ENCODE measurements at regions not wholly inside any gene's neighbourhood (a gene's known extent, or its start where the extent isn't known, plus 50 kb on each side); places are given as distances from the start of the nearest gene placed in this dataset.
"Not testable (repeated sequence)": the region's sequence is repeated elsewhere in the genome, so short reads cannot be mapped to it uniquely, and the experiment has no call there.

DNA sequence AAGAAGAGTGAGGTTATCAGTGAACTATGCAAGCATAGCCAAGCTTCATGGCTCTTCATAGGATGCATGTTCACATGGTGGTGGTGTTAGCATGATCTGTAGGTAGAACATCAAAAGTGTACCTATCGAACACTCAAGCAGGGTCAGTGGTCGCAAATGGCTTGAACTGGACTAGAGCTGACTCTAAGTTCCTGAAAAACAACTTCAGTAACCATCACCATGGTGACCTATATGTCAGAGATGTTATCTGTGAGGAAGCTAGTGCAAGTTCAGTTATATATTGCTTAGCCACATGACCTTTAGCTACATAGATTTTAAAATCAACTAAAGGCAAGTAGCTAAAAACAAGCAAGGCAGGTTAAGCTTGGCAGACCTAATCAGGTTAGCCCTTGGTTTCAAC, 163.1 kb upstream of the AGR3 start:
- Histone ChIP-seq H3K4me1 (peaks cover 0 to 13% (median 0%) of the 10 kb centered on the region in 4 donors), H3K27ac (no peak overlapping the region), H3K36me3 (no peaks in the 10 kb centered on the region), H3K4me3 (no peak overlapping the region), H3K27me3 (no peaks in the 10 kb centered on the region), H3K9me3 (no peaks in the 10 kb centered on the region)
- no peak for TF ChIP-seq POLR2A (IDR thresholded peaks at IDR 0.05)
- no peak for TF ChIP-seq CTCF (IDR thresholded peaks at IDR 0.05)
- no peak for TF ChIP-seq EP300 (IDR thresholded peaks at IDR 0.05)
- no peak for TF ChIP-seq POLR2AphosphoS5 (IDR thresholded peaks at IDR 0.05)
- intact Hi-C loops (cut with DNase I), result no loop called here
- 94 to 98% methylated on average over 2 of the region's 2 CpGs for WGBS, 2 donors
- DNase-seq, result no peak

DNA sequence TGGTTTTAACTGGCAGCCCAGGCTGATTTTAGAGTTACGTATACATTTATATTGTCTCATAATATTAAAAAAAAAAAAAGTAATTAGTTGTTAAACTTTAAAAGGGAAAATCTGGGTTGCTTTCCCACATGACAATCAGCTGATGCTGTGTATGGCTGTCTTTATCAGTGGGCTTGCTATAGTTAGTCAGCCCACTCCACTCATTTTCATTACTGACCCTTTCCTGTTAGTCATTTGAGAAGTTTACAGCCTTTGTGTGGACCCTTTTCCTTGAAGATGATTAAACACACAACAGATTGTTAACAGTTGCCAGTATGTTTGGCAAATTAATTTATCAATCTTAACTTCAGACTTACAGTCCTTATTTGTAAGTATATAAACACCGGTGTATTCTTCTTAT, 164.5 kb upstream of the AGR3 start:
- Histone ChIP-seq H3K4me3 (no peak overlapping the region), H3K27ac (no peak overlapping the region), H3K27me3 (no peaks in the 10 kb centered on the region), H3K4me1 (peaks cover 0 to 11% (median 0%) of the 10 kb centered on the region in 4 donors), H3K9me3 (no peaks in the 10 kb centered on the region), H3K36me3 (no peaks in the 10 kb centered on the region)
- no peak for TF ChIP-seq POLR2AphosphoS5 (IDR thresholded peaks at IDR 0.05)
- no peak for TF ChIP-seq CTCF (IDR thresholded peaks at IDR 0.05)
- TF ChIP-seq POLR2A (IDR thresholded peaks at IDR 0.05), result no peak
- no peak for TF ChIP-seq EP300 (IDR thresholded peaks at IDR 0.05)
- intact Hi-C loops (cut with DNase I), result no loop called here
- DNase-seq, result no peak
- 90 to 92% methylated on average over 2 of the region's 2 CpGs for WGBS, 2 donors

DNA sequence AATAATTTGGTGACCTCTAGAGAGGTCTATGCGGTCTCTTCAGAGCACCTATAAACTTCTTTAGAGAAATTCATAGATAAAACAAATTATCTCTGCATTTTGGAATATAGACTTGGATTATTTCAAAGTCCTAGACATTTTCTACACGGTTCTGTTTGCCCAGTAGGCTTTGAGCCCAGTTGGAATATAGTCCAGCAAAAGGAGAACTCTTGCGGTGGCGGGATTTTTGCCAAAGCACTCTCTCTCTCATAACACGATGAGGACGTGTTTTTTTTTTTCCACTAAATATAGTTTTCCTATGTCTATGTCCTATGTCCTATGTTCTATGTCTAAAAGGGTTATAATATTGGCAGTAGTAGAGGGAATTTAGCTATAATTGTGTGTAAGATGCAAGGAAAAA, 164.9 kb upstream of the AGR3 start:
- Histone ChIP-seq H3K27ac (no peak overlapping the region), H3K4me3 (no peak overlapping the region), H3K36me3 (no peaks in the 10 kb centered on the region), H3K9me3 (no peaks in the 10 kb centered on the region), H3K4me1 (peaks cover 0 to 7% (median 0%) of the 10 kb centered on the region in 4 donors), H3K27me3 (no peaks in the 10 kb centered on the region)
- intact Hi-C loops (cut with DNase I), result no loop called here
- no peak for DNase-seq
- 82 to 89% methylated on average over 6 of the region's 6 CpGs for WGBS, 2 donors
- TF ChIP-seq EP300 (IDR thresholded peaks at IDR 0.05) (no peak), POLR2A (IDR thresholded peaks at IDR 0.05) (no peak), CTCF (IDR thresholded peaks at IDR 0.05) (no peak), POLR2AphosphoS5 (IDR thresholded peaks at IDR 0.05) (no peak)

DNA sequence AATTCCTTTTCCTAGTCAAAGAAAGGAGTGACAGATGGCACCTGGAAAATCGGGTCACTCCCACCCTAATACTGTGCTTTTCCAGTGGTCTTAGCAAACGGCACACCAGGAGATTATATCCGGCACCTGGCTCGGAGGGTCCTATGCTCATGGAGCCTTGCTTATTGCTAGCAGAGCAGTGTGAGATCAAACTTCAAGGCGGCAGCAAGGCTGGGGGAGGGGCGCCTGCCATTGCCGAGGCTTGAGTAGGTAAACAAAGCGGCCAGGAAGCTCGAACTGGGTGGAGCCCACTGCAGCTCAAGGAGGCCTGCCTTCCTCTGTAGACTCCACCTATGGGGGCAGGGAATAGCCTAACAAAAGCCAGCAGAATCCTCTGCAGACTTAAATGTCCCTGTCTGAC, 171.4 kb upstream of the AGR3 start:
- H3K9me3 ChIP-seq; intact Hi-C loops (cut with DNase I); DNase-seq; H3K27me3 ChIP-seq; H3K4me3 ChIP-seq; H3K4me1 ChIP-seq; H3K27ac ChIP-seq; H3K36me3 ChIP-seq: not testable (repeated sequence)
- 74 to 88% methylated on average over 9 of the region's 9 CpGs for WGBS, 2 donors

DNA sequence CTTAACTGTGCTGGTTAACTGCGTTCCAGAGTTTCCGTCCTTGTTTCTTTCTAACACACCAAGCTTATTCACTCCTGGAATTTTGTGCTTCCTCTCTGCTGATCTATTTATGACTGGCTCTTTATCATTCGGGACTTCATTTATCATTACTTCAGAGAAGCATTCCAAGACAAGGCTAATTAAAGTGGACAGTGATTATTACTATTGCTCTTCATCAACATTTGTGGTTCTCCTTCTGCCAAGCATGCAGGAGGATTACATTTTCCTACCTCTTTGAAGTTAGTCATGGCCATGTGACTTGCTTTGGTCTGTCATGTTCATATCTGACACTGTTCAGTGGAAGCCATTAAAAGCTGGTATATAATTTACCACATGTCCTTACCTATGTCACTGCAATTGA, 172.4 kb upstream of the AGR3 start:
- Histone ChIP-seq H3K4me3 (no peak overlapping the region), H3K36me3 (no peaks in the 10 kb centered on the region), H3K27me3 (no peaks in the 10 kb centered on the region), H3K27ac (no peak overlapping the region), H3K9me3 (no peaks in the 10 kb centered on the region), H3K4me1 (no peaks in the 10 kb centered on the region)
- WGBS, 2 donors, result 80 to 92% methylated on average over 3 of the region's 3 CpGs
- intact Hi-C loops (cut with DNase I), result no loop called here
- TF ChIP-seq POLR2AphosphoS5 (IDR thresholded peaks at IDR 0.05), result no peak
- TF ChIP-seq EP300 (IDR thresholded peaks at IDR 0.05), result no peak
- no peak for DNase-seq

DNA sequence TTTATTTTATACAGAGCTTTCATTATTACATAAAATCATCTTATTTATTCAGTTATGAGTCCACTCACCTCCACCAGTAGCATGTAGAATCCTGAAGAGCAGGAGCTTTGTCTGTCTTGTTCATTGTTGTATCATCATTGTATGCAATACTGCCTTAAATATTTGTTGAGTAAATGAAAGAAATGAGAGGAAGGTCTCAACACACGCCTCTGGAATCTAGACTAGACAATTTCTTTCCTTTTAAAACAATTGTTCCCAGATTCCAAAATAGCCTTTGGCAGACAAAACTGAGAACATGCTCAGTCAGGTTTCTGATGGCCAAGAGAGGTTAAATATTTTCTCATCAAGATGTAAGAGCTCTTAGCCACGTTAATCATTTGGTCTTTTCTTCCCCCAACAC, 173.1 kb upstream of the AGR3 start:
- no peak overlapping the region for H3K27ac ChIP-seq
- H3K36me3 ChIP-seq, result no peaks in the 10 kb centered on the region
- intact Hi-C loops (cut with DNase I), result no loop called here
- no peaks in the 10 kb centered on the region for H3K27me3 ChIP-seq
- H3K4me1 ChIP-seq, result no peaks in the 10 kb centered on the region
- H3K4me3 ChIP-seq, result no peak overlapping the region
- no peak for TF ChIP-seq CTCF (IDR thresholded peaks at IDR 0.05)
- no peak for TF ChIP-seq EP300 (IDR thresholded peaks at IDR 0.05)
- no peak for TF ChIP-seq POLR2AphosphoS5 (IDR thresholded peaks at IDR 0.05)
- TF ChIP-seq POLR2A (IDR thresholded peaks at IDR 0.05), result no peak
- WGBS, 2 donors, result 69 to 89% methylated on average over 2 of the region's 2 CpGs
- no peaks in the 10 kb centered on the region for H3K9me3 ChIP-seq
- no peak for DNase-seq

Measured in sigmoid colon (tissue), 6 donors.